HAP-1 (cell line): ENCODE measurements at regions not wholly inside any gene's neighbourhood (a gene's known extent, or its start where the extent isn't known, plus 50 kb on each side); places are given as distances from the start of the nearest gene placed in this dataset.
"Not testable (repeated sequence)": the region's sequence is repeated elsewhere in the genome, so short reads cannot be mapped to it uniquely, and the experiment has no call there.

ENCODE experiments used
- DNase-seq, 2 experiments: peaks; one replicate each; pipeline ENCODE4 v3.0.0-alpha.2; 2016 to 2020; ENCODE audit warnings: low spot score in 2 of 2
- H3K27me3 ChIP-seq: fragments of 250-450 bp; sonication (Bioruptor Pico); 2 replicates; pipeline ENCODE4 v1.5.1; 2020; ENCODE audit warnings: low read depth, mild to moderate bottlenecking, moderate library complexity
- H3K36me3 ChIP-seq: fragments of 250-450 bp; sonication (Bioruptor Pico); replicated peaks from 2 replicates; pipeline ENCODE4 v1.5.1; 2020; ENCODE audit warnings: mild to moderate bottlenecking
- H3K4me1 ChIP-seq: fragments of 250-450 bp; sonication (Bioruptor Pico); 2 replicates; pipeline ENCODE4 v1.5.1; 2020; ENCODE audit warnings: mild to moderate bottlenecking
- H3K4me3 ChIP-seq: fragments of 250-450 bp; sonication (Bioruptor Pico); 2 replicates; pipeline ENCODE4 v1.5.1; 2020; ENCODE audit warnings: mild to moderate bottlenecking, moderate library complexity
- H3K9me3 ChIP-seq: fragments of 250-450 bp; sonication (Bioruptor Pico); 2 replicates; pipeline ENCODE4 v1.5.1; 2020; ENCODE audit warnings: mild to moderate bottlenecking, moderate library complexity
- in situ Hi-C: fragments of 300-500 bp; cut with MboI; formaldehyde crosslinking; loops from 3 replicates; pipeline ENCODE4 v1.14.3; 2020; ENCODE audit warnings: low sequenced_read_pairs, inconsistent platforms, mixed read lengths

- H3K4me1 ChIP-seq: no peaks in the 10 kb centered on the region
- H3K36me3 ChIP-seq: no peaks in the 10 kb centered on the region
- in situ Hi-C loops: no loop called here
- H3K9me3 ChIP-seq: no peaks in the 10 kb centered on the region
- no peak overlapping the region for H3K4me3 ChIP-seq
- no peak for DNase-seq
- H3K27me3 ChIP-seq: no peaks in the 10 kb centered on the region
Observed at GRCh38 chr13:65125236-65125635, 2104.9 kb downstream of the PCDH9 start.

DNA sequence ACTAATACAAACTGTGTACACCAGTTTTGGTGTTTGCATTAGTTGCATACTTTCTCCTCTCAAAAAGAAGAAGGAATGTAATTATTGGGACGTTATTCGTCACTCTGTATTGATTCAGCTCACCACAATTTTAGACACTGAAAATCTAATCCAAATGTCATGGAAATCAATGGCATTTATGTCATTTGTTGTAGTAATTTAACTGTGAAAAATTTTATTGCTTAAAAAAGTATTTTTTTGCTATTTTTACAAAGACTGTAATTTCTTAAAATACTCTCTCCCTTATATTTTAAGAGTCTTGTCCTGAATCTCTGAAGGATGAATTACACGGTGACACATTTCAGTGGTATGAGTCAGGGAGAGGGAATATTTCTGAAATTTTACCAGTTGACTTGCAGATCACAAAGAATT, 2117.6 kb downstream of the PCDH9 start:
- H3K4me1 ChIP-seq: no peaks in the 10 kb centered on the region
- no peak overlapping the region for H3K4me3 ChIP-seq
- no peaks in the 10 kb centered on the region for H3K36me3 ChIP-seq
- no peaks in the 10 kb centered on the region for H3K9me3 ChIP-seq
- H3K27me3 ChIP-seq: no peaks in the 10 kb centered on the region
- no peak for DNase-seq
- in situ Hi-C loops: no loop called here

DNA sequence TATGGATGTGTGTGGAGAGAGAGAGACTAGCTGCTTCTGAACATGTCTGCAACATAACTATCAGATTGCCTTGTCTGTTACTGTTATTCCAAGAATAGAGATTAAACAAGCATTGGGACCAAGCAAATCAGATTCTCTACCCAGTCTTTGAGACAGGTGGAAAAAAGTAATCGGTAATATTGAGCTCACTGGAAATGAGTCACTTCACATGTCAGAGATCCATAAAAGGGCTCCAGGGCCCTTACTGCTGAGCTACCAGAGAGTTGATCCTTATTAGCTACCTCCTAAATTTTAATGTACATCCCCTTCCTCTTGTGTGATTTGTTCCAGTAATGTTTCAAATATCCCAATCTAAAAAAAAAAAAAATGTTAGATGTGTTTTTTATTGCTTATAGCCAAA, 2118.0 kb downstream of the PCDH9 start:
- DNase-seq: no peak
- Histone ChIP-seq H3K9me3 (no peaks in the 10 kb centered on the region), H3K4me3 (no peak overlapping the region), H3K27me3 (no peaks in the 10 kb centered on the region), H3K36me3 (no peaks in the 10 kb centered on the region), H3K4me1 (no peaks in the 10 kb centered on the region)
- in situ Hi-C loops: no loop called here

DNA sequence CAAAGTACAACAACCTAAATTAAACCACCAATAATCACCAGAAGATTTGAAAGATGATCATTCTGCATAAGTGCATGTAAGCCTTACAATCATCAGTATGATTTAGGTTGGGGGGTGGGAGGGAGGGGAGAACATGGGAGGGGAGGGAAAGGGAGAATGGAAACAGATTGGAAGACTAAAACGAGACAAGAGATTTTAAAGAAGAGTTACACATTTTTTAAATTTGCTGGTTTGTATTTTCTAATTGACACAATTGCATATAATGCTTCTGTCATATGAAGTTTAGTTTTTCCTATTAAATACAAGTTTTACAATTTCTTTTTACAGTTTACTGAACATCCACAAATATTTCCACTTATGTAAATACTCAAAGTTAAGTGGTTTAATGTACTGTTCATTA, 2118.9 kb downstream of the PCDH9 start:
- Histone ChIP-seq H3K4me1 (no peaks in the 10 kb centered on the region), H3K36me3 (no peaks in the 10 kb centered on the region), H3K9me3 (no peaks in the 10 kb centered on the region), H3K27me3 (no peaks in the 10 kb centered on the region), H3K4me3 (no peak overlapping the region)
- in situ Hi-C loops: no loop called here
- no peak for DNase-seq

DNA sequence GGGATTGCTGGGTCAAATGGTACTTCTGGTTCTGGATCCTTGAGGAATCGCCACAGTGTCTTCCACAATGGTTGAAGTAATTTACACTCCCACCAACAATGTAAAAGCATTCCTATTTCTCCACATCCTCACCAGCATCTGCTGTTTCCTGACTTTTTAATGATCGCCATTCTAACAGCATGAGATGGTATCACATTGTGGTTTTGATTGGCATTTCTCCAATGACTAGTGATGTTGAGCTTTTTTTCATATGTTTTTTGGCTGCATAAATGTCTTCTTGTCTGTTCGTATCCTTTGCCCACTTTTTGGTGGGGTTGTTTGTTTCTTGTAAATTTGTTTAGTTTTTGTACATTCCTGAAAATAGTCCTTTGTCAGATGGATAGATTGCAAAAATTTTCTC, 2125.7 kb downstream of the PCDH9 start:
- H3K4me3 ChIP-seq, H3K36me3 ChIP-seq, H3K27me3 ChIP-seq, DNase-seq, H3K4me1 ChIP-seq, in situ Hi-C loops, H3K9me3 ChIP-seq: not testable (repeated sequence)

DNA sequence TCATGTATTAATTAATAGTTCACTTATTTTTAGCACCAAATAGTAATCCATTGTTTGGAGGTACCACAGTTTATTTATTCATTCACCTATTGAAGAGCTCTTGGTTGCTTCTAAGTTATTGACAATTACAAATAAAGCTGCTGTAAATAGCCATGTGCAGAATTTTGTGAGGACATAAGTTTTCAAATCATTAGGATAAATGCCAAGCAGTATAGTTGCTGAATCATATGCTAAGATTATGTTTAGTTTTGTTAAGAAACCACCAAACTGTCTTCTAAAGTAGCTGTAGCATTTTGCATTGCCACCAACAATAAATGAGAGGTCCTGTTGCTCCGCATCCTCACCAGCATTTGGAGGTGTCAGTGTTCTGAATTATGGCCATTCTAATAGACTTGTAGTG, 2126.8 kb downstream of the PCDH9 start:
- no peaks in the 10 kb centered on the region for H3K27me3 ChIP-seq
- H3K36me3 ChIP-seq: no peaks in the 10 kb centered on the region
- no peaks in the 10 kb centered on the region for H3K9me3 ChIP-seq
- no peaks in the 10 kb centered on the region for H3K4me1 ChIP-seq
- no peak overlapping the region for H3K4me3 ChIP-seq
- DNase-seq: no peak
- in situ Hi-C loops: no loop called here

- DNase-seq: no peak
- Histone ChIP-seq H3K4me3 (no peak overlapping the region), H3K9me3 (no peaks in the 10 kb centered on the region), H3K27me3 (no peaks in the 10 kb centered on the region), H3K4me1 (no peaks in the 10 kb centered on the region), H3K36me3 (no peaks in the 10 kb centered on the region)
- in situ Hi-C loops: no loop called here
Observed at GRCh38 chr13:65095161-65096082, 2134.7 kb downstream of the PCDH9 start.

DNA sequence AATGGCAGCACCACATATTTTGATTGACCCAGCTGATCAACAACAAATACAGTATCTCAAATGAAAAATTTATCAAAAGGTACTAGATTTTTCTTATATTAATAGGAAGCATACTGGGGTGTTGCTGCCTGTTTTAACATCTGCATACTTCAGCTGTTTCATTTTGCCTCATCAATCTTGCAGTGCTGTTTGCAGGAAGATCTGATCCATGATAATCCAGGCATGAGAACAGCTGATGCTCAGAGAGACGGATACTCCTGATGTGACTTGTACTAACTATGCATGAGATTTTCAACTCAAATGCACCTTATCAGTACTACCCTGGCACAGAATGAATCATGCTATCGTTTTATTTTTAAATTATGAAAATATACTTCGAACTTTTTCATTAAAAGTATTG, 2136.8 kb downstream of the PCDH9 start:
- DNase-seq: no peak
- no peak overlapping the region for H3K4me3 ChIP-seq
- no peaks in the 10 kb centered on the region for H3K27me3 ChIP-seq
- no peaks in the 10 kb centered on the region for H3K9me3 ChIP-seq
- in situ Hi-C loops: no loop called here
- no peaks in the 10 kb centered on the region for H3K4me1 ChIP-seq
- no peaks in the 10 kb centered on the region for H3K36me3 ChIP-seq

DNA sequence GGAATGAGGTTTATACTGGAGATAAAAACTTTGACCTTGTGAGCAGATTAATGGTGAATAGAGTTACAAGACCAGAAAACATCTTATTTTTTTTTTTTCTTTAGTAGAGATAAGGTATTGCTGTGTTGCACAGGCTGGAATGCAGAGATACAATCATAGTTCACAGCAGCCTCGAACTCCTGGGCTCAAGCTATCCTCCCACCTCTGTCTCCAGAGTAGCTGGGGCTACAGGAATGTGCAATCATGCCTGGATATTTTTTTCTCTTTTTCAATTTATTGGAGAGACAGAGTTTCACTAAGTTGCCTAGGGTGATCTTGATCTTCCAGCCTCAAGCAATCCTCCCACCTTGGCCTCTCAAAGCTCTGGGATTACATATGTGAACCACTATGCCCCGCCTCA, 2139.1 kb downstream of the PCDH9 start:
- H3K9me3 ChIP-seq: no peaks in the 10 kb centered on the region
- no peaks in the 10 kb centered on the region for H3K36me3 ChIP-seq
- in situ Hi-C loops: no loop called here

GRCh38 chr13:65090186-65090585, 2139.9 kb downstream of the PCDH9 start:
- in situ Hi-C loops: no loop called here
- Histone ChIP-seq H3K4me1 (no peaks in the 10 kb centered on the region), H3K4me3 (no peak overlapping the region), H3K27me3 (no peaks in the 10 kb centered on the region), H3K9me3 (no peaks in the 10 kb centered on the region), H3K36me3 (no peaks in the 10 kb centered on the region)
- DNase-seq: no peak

More for the DNA sequence above, 2139.1 kb downstream of the PCDH9 start:
- no peak for DNase-seq
- H3K4me1 ChIP-seq: no peaks in the 10 kb centered on the region
- H3K4me3 ChIP-seq: no peak overlapping the region
- no peaks in the 10 kb centered on the region for H3K27me3 ChIP-seq

DNA sequence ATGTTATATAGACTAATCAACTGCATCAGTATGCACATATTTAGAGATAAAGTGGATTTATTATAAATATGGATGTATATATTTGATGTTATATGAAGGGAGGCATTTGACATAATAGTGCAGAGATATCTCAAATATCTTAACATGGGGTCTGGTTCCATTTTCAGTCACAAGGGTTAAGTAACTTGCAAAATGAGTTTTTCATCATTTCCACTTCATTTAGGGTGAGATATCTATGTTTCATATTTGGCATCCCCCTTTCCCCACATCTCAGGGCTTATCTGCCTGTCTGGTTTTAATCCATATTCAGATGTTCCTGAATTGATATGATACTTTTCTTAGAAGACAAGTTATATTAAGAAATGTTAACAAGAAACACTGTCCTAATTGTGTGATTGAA, 2141.2 kb downstream of the PCDH9 start:
- Histone ChIP-seq H3K27me3 (no peaks in the 10 kb centered on the region), H3K4me3 (no peak overlapping the region), H3K36me3 (no peaks in the 10 kb centered on the region), H3K9me3 (no peaks in the 10 kb centered on the region), H3K4me1 (no peaks in the 10 kb centered on the region)
- in situ Hi-C loops: no loop called here
- no peak for DNase-seq

- Histone ChIP-seq H3K9me3 (no peaks in the 10 kb centered on the region), H3K27me3 (no peaks in the 10 kb centered on the region), H3K4me3 (no peak overlapping the region), H3K4me1 (no peaks in the 10 kb centered on the region), H3K36me3 (no peaks in the 10 kb centered on the region)
- in situ Hi-C loops: no loop called here
- DNase-seq: no peak
Observed at GRCh38 chr13:65085977-65086376, 2144.2 kb downstream of the PCDH9 start.

- no peak overlapping the region for H3K4me3 ChIP-seq
- no peak for DNase-seq
- in situ Hi-C loops: no loop called here
- no peaks in the 10 kb centered on the region for H3K9me3 ChIP-seq
- no peaks in the 10 kb centered on the region for H3K36me3 ChIP-seq
- no peaks in the 10 kb centered on the region for H3K4me1 ChIP-seq
- H3K27me3 ChIP-seq: no peaks in the 10 kb centered on the region
Observed at GRCh38 chr13:65074248-65074647, 2155.9 kb downstream of the PCDH9 start.

GRCh38 chr13:65064967-65065366, 2165.2 kb downstream of the PCDH9 start:
- no peaks in the 10 kb centered on the region for H3K27me3 ChIP-seq
- no peak for DNase-seq
- in situ Hi-C loops: no loop called here
- H3K36me3 ChIP-seq: no peaks in the 10 kb centered on the region
- peaks cover 6% of the 10 kb centered on the region; the same call in 1 of the 2 replicates for H3K4me1 ChIP-seq
- H3K9me3 ChIP-seq: no peaks in the 10 kb centered on the region
- H3K4me3 ChIP-seq: no peak overlapping the region

DNA sequence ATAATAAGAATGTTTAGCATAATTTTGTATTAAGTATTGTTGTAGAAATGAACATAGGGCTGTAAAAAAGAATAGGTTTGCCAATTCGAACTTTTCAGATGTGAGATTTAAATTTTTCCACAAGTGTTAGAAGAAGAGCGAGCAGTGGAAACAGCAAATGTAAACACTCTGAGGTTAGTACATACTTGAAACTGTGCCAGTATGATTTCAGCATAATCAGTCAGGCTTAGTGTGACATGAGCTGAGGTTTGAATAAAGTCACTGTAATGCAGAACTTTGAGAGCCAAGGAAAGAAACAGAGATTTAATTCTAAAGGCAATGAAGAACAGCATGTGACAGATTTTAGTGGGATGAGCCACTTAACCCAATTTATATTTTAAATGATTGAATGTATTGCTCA, 2166.4 kb downstream of the PCDH9 start:
- DNase-seq: no peak
- no peaks in the 10 kb centered on the region for H3K9me3 ChIP-seq
- H3K4me1 ChIP-seq: peaks cover 7% of the 10 kb centered on the region; the same call in 1 of the 2 replicates
- no peaks in the 10 kb centered on the region for H3K36me3 ChIP-seq
- H3K4me3 ChIP-seq: no peak overlapping the region
- no peaks in the 10 kb centered on the region for H3K27me3 ChIP-seq
- in situ Hi-C loops: no loop called here
